ENCODE measurements at regions not wholly inside any gene's neighbourhood (a gene's known extent, or its start where the extent isn't known, plus 50 kb on each side); places are given as distances from the start of the nearest gene placed in this dataset.

- DNase-seq (ENCODE audit: low read depth) = no peak
Observed at GRCh38 chr5:167943343-167943742, 348.1 kb upstream of the WWC1 start.

- no peak for DNase-seq (ENCODE audit: low read depth)
Observed at GRCh38 chr5:167944121-167944852, 347.2 kb upstream of the WWC1 start.

- peak; percentile 45 for DNase-seq (ENCODE audit: low read depth)
Observed at GRCh38 chr5:167945542-167946384, 345.7 kb upstream of the WWC1 start.

GRCh38 chr5:167947306-167947705, 344.1 kb upstream of the WWC1 start:
- DNase-seq (ENCODE audit: low read depth) = no peak

- DNase-seq (ENCODE audit: low read depth) = no peak
Observed at GRCh38 chr5:167948251-167948650, 343.2 kb upstream of the WWC1 start.

- no peak for DNase-seq (ENCODE audit: low read depth)
Observed at GRCh38 chr5:167949435-167949834, 342.0 kb upstream of the WWC1 start.

- DNase-seq (ENCODE audit: low read depth) = peak; percentile 43
Observed at GRCh38 chr5:167950126-167950721, 341.2 kb upstream of the WWC1 start.

GRCh38 chr5:167951116-167951515, 340.3 kb upstream of the WWC1 start:
- DNase-seq (ENCODE audit: low read depth) = no peak

- DNase-seq (ENCODE audit: low read depth) = no peak
Observed at GRCh38 chr5:167952278-167952995, 339.0 kb upstream of the WWC1 start.

GRCh38 chr5:167953151-167953798, 338.2 kb upstream of the WWC1 start:
- DNase-seq (ENCODE audit: low read depth) = no peak

GRCh38 chr5:167961731-167962130, 329.7 kb upstream of the WWC1 start:
- DNase-seq (ENCODE audit: low read depth) = no peak

- no peak for DNase-seq (ENCODE audit: low read depth)
Observed at GRCh38 chr5:167964529-167964928, 326.9 kb upstream of the WWC1 start.

- DNase-seq (ENCODE audit: low read depth) = no peak
Observed at GRCh38 chr5:167965710-167966109, 325.7 kb upstream of the WWC1 start.

- no peak for DNase-seq (ENCODE audit: low read depth)
Observed at GRCh38 chr5:167966979-167967378, 324.5 kb upstream of the WWC1 start.

GRCh38 chr5:167967494-167968177, 323.8 kb upstream of the WWC1 start:
- DNase-seq (ENCODE audit: low read depth) = no peak

- no peak for DNase-seq (ENCODE audit: low read depth)
Observed at GRCh38 chr5:167968837-167969236, 322.6 kb upstream of the WWC1 start.

GRCh38 chr5:167969998-167970397, 321.4 kb upstream of the WWC1 start:
- DNase-seq (ENCODE audit: low read depth) = peak; percentile 37

GRCh38 chr5:167971706-167972105, 319.7 kb upstream of the WWC1 start:
- DNase-seq (ENCODE audit: low read depth) = no peak

GRCh38 chr5:167973126-167973525, 318.3 kb upstream of the WWC1 start:
- DNase-seq (ENCODE audit: low read depth) = no peak

- no peak for DNase-seq (ENCODE audit: low read depth)
Observed at GRCh38 chr5:167984951-167985350, 306.5 kb upstream of the WWC1 start.

- DNase-seq (ENCODE audit: low read depth) = no peak
Observed at GRCh38 chr5:167985373-167985772, 306.1 kb upstream of the WWC1 start.

Data from GM04504 (cell line).